Astrocyte (in vitro differentiated cells and primary cell): ENCODE measurements at regions not wholly inside any gene's neighbourhood (a gene's known extent, or its start where the extent isn't known, plus 50 kb on each side); places are given as distances from the start of the nearest gene placed in this dataset.
"Not testable (repeated sequence)": the region's sequence is repeated elsewhere in the genome, so short reads cannot be mapped to it uniquely, and the experiment has no call there.

Source experiments
- DNase-seq: peaks from one replicate; pipeline ENCODE4 v3.0.0-alpha.2; 2010; ENCODE audit warnings: low read depth
- FAIRE-seq: peaks from 2 replicates; lab custom pipeline; 2011; peaks lifted over from hg19 to GRCh38; lab: Jason Lieb, UNC
- H2AFZ ChIP-seq: 2 replicates; pipeline ENCODE4 v1.6.0; 2012; ENCODE audit warnings: low read depth, low read length, inconsistent platforms
- H3K27ac ChIP-seq: 2 replicates; pipeline ENCODE4 v1.5.1; 2011; ENCODE audit warnings: low read depth, low read length, inconsistent platforms
- H3K27me3 ChIP-seq: 2 replicates; pipeline ENCODE4 v1.6.0; 2011; ENCODE audit warnings: low read length, inconsistent platforms; ENCODE audit not compliant: insufficient read depth
- H3K36me3 ChIP-seq: 2 replicates; pipeline ENCODE4 v1.5.1; 2011; ENCODE audit warnings: low read length, inconsistent platforms; ENCODE audit not compliant: insufficient read depth
- H3K4me1 ChIP-seq: 2 replicates; pipeline ENCODE4 v1.5.1; 2011; ENCODE audit warnings: low read length, inconsistent platforms; ENCODE audit not compliant: insufficient read depth
- H3K4me2 ChIP-seq: 2 replicates; pipeline ENCODE4 v1.6.0; 2012; ENCODE audit warnings: low read length, inconsistent platforms
- H3K4me3 ChIP-seq: 2 replicates; pipeline ENCODE4 v1.5.1; 2011; ENCODE audit warnings: low read depth, mild to moderate bottlenecking, low read length, inconsistent platforms; ENCODE audit not compliant: insufficient read depth
- H3K79me2 ChIP-seq: 2 replicates; pipeline ENCODE4 v1.6.0; 2012; ENCODE audit warnings: mild to moderate bottlenecking, low read length, inconsistent platforms; ENCODE audit not compliant: insufficient read depth
- H3K9ac ChIP-seq: 2 replicates; pipeline ENCODE4 v1.6.0; 2012; ENCODE audit warnings: mild to moderate bottlenecking, low read length, inconsistent platforms
- H3K9me3 ChIP-seq: 2 replicates; pipeline ENCODE4 v1.5.1; 2012; ENCODE audit warnings: low read depth, mild to moderate bottlenecking, low read length, inconsistent platforms; ENCODE audit not compliant: insufficient read depth
- H4K20me1 ChIP-seq: 2 replicates; pipeline ENCODE4 v1.6.0; 2012; ENCODE audit warnings: low read length, inconsistent platforms; ENCODE audit not compliant: insufficient read depth
- H3K27ac Mint-ChIP-seq: one replicate; pipeline ENCODE4 v1.8.0; 2021; ENCODE audit warnings: mild to moderate bottlenecking, mixed read lengths; ENCODE audit not compliant: unreplicated experiment
- H3K27me3 Mint-ChIP-seq: one replicate; pipeline ENCODE4 v1.8.0; 2021; ENCODE audit warnings: low read depth, mixed read lengths; ENCODE audit not compliant: unreplicated experiment
- H3K36me3 Mint-ChIP-seq: one replicate; pipeline ENCODE4 v1.8.0; 2021; ENCODE audit warnings: low read depth, mixed read lengths; ENCODE audit not compliant: unreplicated experiment
- H3K4me1 Mint-ChIP-seq: one replicate; pipeline ENCODE4 v1.8.0; 2021; ENCODE audit warnings: low read depth, mixed read lengths; ENCODE audit not compliant: unreplicated experiment
- H3K4me3 Mint-ChIP-seq: one replicate; pipeline ENCODE4 v1.8.0; 2021; ENCODE audit warnings: mild to moderate bottlenecking, moderate library complexity, mixed read lengths; ENCODE audit not compliant: unreplicated experiment
- H3K9me3 Mint-ChIP-seq: one replicate; pipeline ENCODE4 v1.8.0; 2021; ENCODE audit warnings: mild to moderate bottlenecking, mixed read lengths; ENCODE audit not compliant: unreplicated experiment
- CTCF ChIP-seq: IDR thresholded peaks from 2 replicates; pipeline ENCODE4 v1.5.1; 2011; ENCODE audit warnings: low read depth, mild to moderate bottlenecking, inconsistent platforms, low read length, moderate library complexity; ENCODE audit not compliant: insufficient read depth
- EZH2 ChIP-seq: IDR thresholded peaks from 2 replicates; pipeline ENCODE4 v1.6.1; 2012; ENCODE audit warnings: mild to moderate bottlenecking, low read length, inconsistent platforms; ENCODE audit not compliant: insufficient read depth

- no peaks in the 10 kb centered on the region for H3K27me3 Mint-ChIP-seq
- no peaks in the 10 kb centered on the region for H4K20me1 ChIP-seq
- H3K79me2 ChIP-seq, result no peaks in the 10 kb centered on the region
- H3K4me3 ChIP-seq, result no peak overlapping the region
- no peak for FAIRE-seq
- no peak overlapping the region for H3K27ac Mint-ChIP-seq
- no peaks in the 10 kb centered on the region for H3K27me3 ChIP-seq
- peaks cover 11% of the 10 kb centered on the region for H3K4me1 Mint-ChIP-seq
- H3K27ac ChIP-seq, result no peak overlapping the region
- no peaks in the 10 kb centered on the region for H3K36me3 ChIP-seq
- H3K9me3 ChIP-seq, result no peaks in the 10 kb centered on the region
- H3K4me3 Mint-ChIP-seq, result no peak overlapping the region
- no peak overlapping the region for H2AFZ ChIP-seq
- DNase-seq, result no peak
- H3K9ac ChIP-seq, result no peak overlapping the region
- no peaks in the 10 kb centered on the region for H3K9me3 Mint-ChIP-seq
- no peak overlapping the region for H3K4me2 ChIP-seq
- TF ChIP-seq CTCF, result no peak
- TF ChIP-seq EZH2, result no peak
- H3K36me3 Mint-ChIP-seq, result no peaks in the 10 kb centered on the region
- no peaks in the 10 kb centered on the region for H3K4me1 ChIP-seq
These were observed 918.4 kb upstream of the SOX9 start for GRCh38 chr17:71202449-71202848.

GRCh38 chr17:71203953-71204352, 916.9 kb upstream of the SOX9 start:
- H3K4me1 ChIP-seq, result no peaks in the 10 kb centered on the region
- H3K4me1 Mint-ChIP-seq, result peaks cover 10% of the 10 kb centered on the region
- no peak for FAIRE-seq

GRCh38 chr17:71205951-71206350, 914.9 kb upstream of the SOX9 start:
- not testable (repeated sequence) for H3K27ac Mint-ChIP-seq, H3K79me2 ChIP-seq, H3K4me3 ChIP-seq, DNase-seq, H3K27me3 ChIP-seq, H3K4me3 Mint-ChIP-seq, H3K36me3 Mint-ChIP-seq, H2AFZ ChIP-seq, H3K9ac ChIP-seq, H3K9me3 ChIP-seq, H3K36me3 ChIP-seq, H3K4me2 ChIP-seq, FAIRE-seq, H4K20me1 ChIP-seq, H3K4me1 ChIP-seq, H3K27ac ChIP-seq, H3K9me3 Mint-ChIP-seq, H3K27me3 Mint-ChIP-seq, H3K4me1 Mint-ChIP-seq

More at GRCh38 chr17:71203953-71204352, 916.9 kb upstream of the SOX9 start:
- Mint-ChIP-seq H3K27me3 (no peaks in the 10 kb centered on the region), H3K4me3 (no peak overlapping the region), H3K36me3 (no peaks in the 10 kb centered on the region), H3K9me3 (no peaks in the 10 kb centered on the region), H3K27ac (no peak overlapping the region)
- Histone ChIP-seq H3K9ac (no peak overlapping the region), H3K4me3 (no peak overlapping the region), H2AFZ (no peak overlapping the region), H3K36me3 (no peaks in the 10 kb centered on the region), H3K27ac (no peak overlapping the region), H3K27me3 (no peaks in the 10 kb centered on the region), H3K9me3 (no peaks in the 10 kb centered on the region), H3K4me2 (no peak overlapping the region), H3K79me2 (no peaks in the 10 kb centered on the region), H4K20me1 (no peaks in the 10 kb centered on the region)
- DNase-seq, result peak; percentile 29
- TF ChIP-seq EZH2, result no peak
- no peak for TF ChIP-seq CTCF
